HG03175 (cell line): ENCODE measurements at regions not wholly inside any gene's neighbourhood (a gene's known extent, or its start where the extent isn't known, plus 50 kb on each side); places are given as distances from the start of the nearest gene placed in this dataset.

Experiments used
- ATAC-seq: cut with Tn5 transposase; IDR thresholded peaks from one replicate; pipeline ENCODE4 v1.9.1; 2021; ENCODE audit warnings: mild to moderate bottlenecking, moderate library complexity; ENCODE audit not compliant: unreplicated experiment

DNA sequence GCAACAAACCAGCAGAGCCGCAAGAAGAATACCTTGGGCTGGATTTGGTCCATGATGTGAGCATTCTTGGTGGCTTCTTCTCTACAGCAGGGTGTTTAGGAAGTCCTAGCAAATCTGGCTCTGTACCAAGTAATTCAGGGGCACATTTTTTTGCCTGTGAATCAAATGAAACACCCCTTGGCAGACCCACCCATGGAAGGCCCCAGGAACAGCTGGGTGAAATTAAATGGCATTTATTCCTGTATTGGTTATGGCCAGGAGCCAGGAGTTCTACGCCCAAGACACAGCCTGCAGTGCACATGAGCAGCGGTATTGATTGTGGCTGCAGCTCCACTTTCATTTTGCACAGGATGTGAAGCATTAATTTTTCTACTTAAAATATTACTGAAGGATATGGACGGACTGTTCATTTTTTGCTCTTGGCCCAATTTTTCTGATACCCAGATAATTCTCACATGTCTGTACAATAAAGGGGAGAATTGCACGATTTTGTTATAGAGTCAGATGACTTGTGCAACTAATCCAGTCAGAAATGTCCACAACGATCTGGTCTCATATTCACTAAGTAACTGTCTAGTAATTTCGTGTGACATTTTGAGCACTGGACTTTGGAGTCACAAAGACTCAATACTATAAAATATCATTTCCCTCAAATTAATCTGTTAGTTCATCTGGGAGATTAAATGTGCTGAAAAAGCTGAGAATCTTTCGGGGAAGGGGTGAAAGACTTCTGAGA lies 120.7 kb upstream of the APC start:
- ATAC-seq, result no peak

DNA sequence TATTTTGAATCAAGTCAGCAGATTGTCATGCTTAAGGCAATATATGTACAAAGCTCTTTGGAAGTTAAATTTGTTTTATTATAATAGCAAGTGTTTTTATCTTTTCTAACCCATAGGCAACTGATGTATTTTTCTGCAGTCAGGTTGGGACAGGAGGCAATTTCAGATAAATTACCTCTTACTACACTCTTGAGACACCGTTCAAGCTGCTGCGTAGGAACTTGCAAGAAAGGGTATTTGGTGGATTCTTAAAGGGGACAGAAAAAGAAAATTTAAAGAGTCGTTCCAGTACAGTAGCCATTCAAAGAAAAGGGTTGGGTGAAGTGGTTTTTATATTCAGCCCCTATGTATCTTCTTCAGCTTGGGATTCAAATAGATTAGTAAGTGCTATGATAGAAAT lies 112.4 kb upstream of the APC start:
- no peak for ATAC-seq

DNA sequence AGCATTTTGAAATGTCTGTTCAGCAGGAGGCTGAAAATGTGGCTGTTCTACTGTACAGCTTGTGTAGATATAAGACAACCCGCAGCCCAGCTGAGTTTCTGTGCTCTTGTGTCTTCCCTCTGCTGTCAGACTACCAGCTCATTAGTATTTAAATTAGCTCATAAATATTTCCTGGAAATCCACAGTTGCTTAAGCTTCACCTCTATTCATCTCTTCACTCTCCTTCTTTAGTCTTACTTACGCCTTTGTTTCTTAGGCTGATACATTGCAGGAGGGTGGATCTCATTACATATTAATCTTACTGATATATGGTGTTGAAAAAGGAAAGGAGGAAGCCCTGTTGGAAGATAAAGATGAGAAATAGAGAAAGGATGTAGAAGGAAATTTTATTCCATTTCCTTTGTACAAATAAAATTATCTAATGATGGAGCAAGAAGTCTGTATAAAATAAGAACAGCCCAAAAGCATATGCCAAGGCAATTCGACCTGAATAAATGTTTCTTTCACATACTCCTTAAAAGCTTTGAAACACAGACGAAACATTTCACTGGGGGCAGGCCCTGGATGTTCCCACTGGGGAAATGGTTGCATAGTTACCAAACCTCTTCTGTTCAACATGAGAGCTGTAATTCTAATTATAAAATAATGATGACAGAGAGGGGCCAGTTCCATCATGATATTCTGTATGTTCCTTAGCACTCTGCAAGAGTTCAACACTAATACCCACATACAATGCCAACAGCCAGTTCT lies 111.8 kb upstream of the APC start:
- ATAC-seq, result no peak

DNA sequence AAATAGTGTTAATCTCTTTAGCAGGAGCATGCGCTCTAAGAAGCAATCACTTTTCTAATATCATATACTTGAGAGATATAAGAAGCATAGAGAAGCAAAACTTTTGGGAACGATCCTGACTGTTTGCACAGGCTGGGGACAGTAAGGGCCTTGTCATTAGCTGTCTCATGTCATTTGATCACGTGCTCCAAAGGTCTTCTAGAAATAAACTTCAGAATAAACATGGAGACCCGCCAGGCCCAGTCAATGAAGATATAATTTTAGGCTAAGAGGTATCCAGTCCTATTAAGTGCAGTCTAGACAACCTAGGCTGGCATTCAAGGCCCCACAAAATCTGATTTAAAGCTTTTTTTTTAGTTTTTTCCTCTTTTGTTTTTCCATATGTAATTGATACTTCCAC lies 111.0 kb upstream of the APC start:
- no peak for ATAC-seq

DNA sequence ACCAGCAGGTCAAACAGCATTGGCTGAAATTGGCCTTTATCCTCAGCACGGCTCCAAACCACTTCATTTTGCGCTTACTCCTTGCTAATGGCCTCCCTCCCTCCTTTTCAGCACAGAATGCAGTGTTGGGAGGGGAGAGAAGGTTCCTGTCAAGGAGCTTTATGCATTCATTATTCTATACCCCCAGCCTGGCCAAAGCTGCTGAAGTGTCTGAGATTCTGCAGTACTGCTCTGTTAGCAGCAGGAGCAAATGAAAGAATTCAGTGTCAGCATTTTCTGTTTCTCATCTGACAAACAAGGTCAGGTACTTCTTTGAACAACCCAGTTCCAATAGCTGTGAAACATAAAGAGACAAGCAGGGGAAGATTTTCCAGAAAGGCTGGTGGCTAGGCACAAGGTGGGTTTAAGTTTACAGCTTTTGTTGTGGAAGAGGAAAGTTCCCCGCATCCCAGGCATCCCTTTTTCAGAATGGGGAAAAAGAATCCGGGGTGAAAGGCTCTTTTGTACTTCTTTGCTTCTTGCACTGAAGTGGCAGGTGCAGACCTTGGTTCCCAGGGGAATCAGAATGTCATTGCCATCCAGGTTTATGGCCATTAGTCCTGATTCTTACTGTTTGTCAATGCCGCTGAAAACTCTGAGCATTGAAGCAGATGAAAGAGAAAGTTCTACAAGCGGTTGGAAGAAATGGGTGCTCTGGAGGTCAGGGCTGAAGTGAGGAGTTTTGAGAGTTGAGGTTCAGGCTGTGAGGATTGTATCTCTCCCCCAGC lies 109.3 kb upstream of the APC start:
- no peak for ATAC-seq

DNA sequence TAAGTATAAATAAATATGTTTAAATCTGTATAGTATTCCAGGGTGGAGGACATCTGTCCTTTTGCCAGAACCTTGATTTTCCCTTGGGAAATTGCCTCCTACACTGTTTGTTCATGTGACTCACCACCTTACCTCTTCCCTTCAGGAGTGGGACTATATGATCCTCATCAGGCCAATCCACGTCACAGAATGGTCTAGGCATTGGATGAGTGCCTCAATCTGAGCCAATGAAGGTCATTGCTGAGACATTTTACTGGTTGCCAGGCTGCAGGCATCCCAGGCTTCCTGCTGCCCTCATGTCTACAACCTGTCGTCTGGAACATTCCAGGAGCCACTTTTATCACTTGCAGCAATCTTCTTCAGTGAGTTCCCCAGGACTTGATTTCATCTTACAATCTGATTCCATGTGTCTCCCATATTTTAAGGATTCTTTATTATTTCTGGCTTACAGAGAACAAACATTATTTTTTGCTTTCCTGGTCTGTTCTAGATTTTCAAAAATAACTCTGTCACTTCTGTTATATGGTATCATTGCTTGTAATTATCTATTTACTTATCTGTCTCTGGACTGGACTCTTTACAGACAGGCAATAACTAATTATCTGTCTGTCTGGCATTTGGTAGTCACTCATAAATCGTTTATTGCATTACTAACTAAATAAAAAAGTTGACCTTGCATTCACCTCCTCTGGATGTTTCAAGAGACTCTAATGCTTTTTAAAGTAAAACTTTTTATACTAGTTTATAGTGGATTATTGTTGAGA lies 107.3 kb upstream of the APC start:
- ATAC-seq, result no peak

DNA sequence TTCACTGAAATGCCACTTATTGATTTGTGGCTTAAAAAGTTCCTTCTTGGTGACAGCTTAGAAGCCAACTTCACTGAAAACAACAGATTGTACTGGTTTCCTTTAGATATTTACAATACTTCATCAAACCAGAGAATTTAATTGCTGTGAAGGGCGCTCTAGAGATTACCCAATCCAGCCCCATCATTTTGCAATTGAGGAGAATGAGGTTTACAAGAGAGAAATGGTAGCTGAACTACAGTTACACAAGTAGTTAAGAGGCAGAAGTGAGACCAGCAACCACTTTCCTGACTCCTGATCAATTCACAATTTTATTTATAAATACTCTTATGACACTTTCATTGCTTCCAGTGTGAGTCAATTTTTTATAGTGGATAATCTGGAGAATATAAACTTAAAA lies 103.5 kb upstream of the APC start:
- ATAC-seq, result no peak

DNA sequence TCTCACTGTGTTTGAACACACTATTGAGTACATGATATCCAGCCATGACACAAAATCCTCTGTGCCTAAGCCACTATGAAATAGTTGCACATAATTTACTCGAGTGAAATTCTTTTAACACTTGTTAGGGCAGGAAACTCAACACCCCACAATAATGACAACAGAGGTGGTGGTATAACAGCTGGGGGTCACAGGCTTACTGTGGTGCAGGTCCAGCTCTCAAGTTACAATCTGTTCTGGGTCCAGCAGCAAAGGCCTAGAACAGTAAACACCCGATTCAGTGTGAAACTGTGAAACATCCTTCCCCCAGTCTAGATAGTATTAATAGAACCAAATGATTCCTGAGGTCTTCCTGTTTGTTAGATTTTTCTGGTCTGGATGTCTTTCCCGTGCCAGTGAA lies 102.9 kb upstream of the APC start:
- ATAC-seq, result no peak

DNA sequence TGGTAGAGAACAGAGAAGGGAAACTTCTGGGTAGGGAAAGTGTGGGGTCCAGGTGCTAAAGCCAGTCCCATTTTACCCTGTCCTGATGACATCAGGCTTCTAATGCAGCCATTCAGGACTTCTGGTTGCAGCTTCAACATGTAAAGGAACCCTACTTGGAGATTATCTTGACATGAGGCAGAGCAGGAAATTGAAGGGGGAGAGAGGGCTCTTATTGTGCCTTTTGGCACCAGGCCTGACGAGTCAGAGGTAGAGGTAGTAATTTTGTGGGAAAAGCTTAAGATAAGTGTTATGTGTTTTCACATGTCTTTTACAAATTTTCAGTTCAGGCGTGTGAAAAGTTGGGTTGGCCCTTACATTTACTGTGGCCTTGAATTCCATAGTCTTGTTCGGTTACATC lies 102.4 kb upstream of the APC start:
- ATAC-seq, result no peak

DNA sequence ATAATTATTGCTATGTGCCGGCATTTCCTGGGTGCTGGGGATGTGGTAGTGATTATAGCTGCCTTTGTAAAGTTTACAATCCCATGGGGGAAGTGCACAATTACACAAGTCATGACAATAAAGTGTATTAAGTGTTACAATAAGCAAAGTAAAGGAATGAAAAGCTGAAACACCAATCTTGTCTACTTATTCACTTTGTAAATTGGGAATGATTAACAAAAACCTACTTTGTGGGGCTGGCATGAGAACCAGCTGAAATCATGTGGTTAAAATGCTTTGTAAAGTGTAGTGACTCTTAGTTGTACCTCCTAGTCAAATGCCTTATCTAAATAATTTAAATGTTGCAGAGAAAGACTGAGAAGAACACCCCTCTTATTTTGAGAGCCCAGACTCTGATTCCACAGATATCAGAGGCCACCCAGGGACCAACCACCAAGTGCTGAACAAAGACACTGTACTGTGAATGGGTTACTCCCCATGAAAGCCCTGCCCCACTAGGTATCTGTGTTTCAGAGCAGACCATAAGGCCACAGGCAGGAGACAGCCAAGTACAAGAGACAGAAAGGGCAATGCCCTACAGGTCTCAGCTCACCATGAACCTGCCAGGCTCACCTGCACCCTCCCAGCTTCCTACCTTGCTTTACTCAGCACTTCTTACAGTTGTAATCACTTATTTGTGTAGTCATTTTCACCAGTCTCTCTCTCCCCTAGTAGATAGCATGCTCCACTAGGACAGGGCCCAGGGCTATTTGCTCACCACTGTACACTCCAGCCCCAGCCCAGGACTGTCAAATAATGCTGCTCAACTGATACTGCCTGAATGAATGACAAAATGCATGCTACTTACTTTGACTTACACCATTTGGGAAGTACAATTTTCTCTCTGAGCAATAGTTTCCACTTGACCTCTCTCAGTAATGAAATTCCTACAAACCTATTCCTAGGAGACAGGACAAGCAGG lies 101.6 kb upstream of the APC start:
- no peak for ATAC-seq

DNA sequence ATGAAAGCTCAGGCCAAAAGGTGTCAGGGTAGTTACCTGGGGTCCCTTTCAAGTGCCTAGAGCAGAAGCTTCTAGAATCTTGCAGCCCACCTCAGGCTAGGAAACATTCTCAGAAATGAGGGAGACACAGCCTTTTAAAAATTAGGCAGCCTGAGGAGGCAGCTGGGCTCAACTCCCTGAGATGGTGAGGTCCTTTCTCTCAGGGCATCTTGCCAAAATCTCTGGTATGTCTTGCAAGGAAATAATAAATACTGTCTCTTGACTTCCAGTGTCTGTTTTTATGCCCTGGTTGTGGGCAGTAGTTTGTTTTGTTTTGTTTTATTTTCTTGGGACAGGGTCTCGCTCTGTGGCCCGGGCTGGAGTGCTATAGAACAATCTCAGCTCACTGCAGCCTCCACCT lies 100.9 kb upstream of the APC start:
- no peak for ATAC-seq

DNA sequence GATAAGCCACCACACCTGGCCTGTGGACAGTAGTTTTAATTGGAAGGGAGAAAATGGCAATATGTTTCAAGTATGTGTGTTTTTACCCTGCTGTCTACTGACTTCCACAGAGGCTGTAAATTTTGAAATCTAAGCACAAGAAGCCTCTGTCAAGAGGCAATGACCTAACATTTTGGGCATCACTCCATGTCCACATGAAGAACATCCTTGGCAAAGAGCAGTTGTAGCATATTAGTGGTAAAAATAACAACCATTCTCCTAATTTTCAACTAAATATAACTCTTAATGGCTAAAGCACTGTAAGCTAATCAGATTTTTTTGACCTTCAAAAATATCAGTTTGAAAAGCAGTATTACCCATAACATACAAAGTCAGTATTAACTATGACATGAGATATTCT lies 100.3 kb upstream of the APC start:
- no peak for ATAC-seq

DNA sequence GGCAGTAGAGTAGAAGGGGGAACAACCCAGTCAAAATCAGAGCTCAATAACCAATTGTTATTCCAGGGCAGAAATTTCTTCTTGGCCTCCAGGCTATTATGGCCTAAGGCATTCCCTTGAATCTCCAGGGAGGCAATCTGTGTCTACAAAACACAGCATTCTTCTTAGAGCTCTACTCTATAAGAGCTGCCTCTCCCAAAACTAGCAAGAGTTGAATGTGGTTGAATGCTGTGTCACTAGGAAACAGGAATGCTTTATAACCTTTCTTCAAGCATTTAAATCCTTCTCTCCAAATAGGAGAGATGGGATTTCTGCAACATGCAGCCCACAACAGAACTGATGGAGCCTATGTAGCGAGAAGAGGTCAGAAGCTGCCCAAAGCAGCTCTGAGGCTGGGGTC lies 97.1 kb upstream of the APC start:
- ATAC-seq, result no peak

DNA sequence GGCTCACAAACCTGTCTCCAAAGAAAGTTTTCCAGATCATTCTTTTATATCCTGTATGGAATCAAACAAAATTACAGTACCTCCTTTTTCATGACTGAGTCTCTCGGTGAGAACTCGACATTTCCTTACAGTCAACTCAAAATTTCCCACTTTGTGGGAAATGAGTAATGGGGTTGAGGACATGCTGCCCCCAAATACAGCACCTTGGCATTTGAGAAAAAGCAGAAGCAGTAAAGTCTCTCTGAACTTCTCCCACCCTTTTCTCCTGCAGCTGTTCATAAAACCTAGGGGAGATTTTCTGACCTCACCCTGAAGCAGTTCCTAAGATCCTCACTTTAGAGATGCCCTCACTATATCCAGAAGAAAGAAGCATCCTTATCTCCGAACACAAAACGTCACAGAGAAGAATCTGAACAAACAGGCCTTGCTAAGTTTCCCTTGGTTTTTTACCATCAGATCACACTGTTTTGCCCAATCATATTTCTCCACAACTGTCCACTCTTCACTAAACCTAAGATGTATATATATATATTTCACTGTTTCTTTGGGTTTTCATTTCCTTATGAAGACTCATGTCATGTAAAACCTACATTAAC lies 96.1 kb upstream of the APC start:
- no peak for ATAC-seq

DNA sequence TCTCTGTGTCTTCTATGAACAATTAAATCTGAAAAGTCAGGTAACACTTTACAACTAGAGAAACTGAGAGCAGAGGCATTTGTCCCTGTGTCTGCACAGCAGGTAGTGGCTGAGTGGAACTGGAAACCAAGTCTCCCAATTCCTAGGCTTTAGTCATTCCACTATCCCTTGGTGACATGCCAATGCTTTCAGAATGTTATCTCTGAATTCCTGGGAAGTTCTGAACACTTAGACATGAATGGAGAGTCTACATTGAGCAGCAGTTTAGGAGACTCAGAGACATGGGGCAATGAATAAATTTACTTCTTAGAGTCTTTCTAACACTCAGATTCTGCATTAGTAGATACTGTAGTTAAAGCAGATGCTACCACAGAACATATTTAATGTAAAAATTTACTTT lies 94.8 kb upstream of the APC start:
- no peak for ATAC-seq

DNA sequence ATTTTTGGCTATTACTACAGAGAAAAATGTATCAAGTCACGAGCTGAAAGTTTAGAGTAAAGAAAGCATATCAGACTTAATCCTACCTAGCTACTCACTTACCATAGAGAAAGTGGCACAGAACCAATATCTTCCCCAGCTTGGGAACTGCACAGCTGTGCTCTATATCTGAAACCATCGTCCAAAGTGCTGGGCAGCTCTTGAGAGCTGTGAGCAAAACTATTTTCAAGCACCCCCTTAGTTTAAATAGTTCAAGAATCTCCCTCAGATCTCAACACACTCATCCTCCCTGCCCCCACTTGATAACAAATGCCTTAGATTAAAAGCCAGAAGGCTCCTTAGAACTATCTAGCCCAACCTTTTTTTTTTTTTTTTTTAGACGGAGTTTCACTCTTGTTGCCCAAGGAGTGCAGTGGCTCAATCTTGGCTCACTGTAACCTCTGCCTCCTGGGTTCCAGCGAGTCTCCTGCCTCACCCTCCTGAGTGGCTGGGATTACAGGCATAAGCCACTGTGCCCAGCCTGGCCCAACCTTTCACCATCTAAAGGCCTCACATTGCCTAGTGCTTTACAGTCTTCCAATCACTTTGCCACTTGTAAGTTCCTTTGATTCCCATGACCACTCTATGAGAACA lies 94.2 kb upstream of the APC start:
- ATAC-seq, result no peak

DNA sequence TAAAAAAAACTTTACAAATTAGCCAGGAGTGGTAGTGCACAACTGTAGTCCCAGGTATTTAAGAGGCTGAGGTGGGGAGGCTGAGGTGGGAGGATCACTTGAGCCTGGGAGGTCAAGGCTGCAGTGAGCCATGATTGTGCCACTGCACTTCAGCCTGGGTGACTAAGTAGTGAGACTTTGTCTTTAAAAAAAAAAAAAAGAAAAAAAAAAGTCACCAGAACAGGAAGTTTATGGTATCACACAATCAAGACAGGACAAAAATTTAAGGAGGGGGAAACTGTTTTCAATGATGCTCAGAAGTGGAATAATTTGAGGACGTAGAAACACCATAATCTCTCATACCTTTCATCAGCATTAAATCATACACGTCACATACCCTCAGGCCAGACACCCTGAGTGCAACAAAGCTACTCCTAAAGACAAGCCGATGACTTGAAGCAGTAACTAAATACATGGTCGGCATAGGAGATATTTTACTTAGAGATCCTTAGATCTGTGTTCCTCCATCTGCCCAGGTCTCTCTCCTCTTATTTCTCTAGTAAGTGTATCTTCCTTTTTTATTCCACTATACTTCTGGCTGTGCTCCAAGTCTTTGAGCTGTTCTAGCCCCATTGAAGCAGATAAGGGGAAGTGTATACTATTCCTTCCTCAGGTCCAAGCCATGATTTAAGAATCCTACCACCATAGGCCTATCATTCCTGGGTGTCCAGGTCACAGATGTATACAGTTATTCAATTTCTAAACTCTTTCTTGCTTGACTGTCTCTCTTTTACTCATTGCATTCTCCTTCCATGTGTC lies 91.3 kb upstream of the APC start:
- no peak for ATAC-seq

DNA sequence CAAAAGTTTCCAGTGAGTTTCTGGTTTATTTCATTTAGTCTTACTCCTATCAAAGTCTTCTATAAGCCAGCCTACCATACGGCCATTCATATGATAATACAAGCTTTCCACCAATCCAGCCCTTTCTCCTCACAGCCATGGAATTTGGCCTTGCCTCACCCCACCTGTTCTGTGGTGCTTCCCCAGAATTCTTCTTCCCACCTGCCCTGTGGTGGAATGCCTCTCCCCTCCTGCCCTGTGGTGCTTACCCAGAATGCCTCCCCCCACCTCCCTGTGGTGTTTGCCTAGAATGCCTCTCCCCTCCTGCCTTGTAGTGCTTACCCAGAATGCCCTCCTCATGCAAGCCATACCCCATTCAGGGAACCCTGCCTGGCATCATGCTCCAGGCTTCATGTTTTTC lies 90.3 kb upstream of the APC start:
- ATAC-seq, result no peak
